ENCODE measurements at regions not wholly inside any gene's neighbourhood (a gene's known extent, or its start where the extent isn't known, plus 50 kb on each side); places are given as distances from the start of the nearest gene placed in this dataset.
"Not testable (repeated sequence)": the region's sequence is repeated elsewhere in the genome, so short reads cannot be mapped to it uniquely, and the experiment has no call there.

GRCh38 chr10:46645110-46645509 lies 66.2 kb downstream of the SYT15 start:
- H3K4me3 ChIP-seq (ENCODE audit: low read depth in 1 of 2, low read length in 2 of 2); H3K9me3 ChIP-seq (ENCODE audit: control insufficient read depth in 2 of 2, insufficient read depth in 1 of 2, low read depth in 1 of 2, low read length in 1 of 2); H3K36me3 ChIP-seq (ENCODE audit: control insufficient read depth in 2 of 2, insufficient read depth in 2 of 2, low read length in 1 of 2); H3K4me1 ChIP-seq (ENCODE audit: control insufficient read depth in 2 of 2, insufficient read depth in 2 of 2, low read length in 1 of 2); H3K27me3 ChIP-seq (ENCODE audit: control insufficient read depth in 1 of 2, insufficient read depth in 2 of 2, low read length in 2 of 2); H3K27ac ChIP-seq (ENCODE audit: low read depth in 2 of 2, low read length in 1 of 2): not testable (repeated sequence)
- WGBS, 2 donors = 53 to 58% methylated on average over 1 of the region's 1 CpG

GRCh38 chr10:46646132-46646531 lies 67.2 kb downstream of the SYT15 start:
- H3K4me3 ChIP-seq (ENCODE audit: low read depth in 1 of 2, low read length in 2 of 2); H3K27ac ChIP-seq (ENCODE audit: low read depth in 2 of 2, low read length in 1 of 2); H3K36me3 ChIP-seq (ENCODE audit: control insufficient read depth in 2 of 2, insufficient read depth in 2 of 2, low read length in 1 of 2); H3K9me3 ChIP-seq (ENCODE audit: control insufficient read depth in 2 of 2, insufficient read depth in 1 of 2, low read depth in 1 of 2, low read length in 1 of 2); H3K4me1 ChIP-seq (ENCODE audit: control insufficient read depth in 2 of 2, insufficient read depth in 2 of 2, low read length in 1 of 2); H3K27me3 ChIP-seq (ENCODE audit: control insufficient read depth in 1 of 2, insufficient read depth in 2 of 2, low read length in 2 of 2): not testable (repeated sequence)
- WGBS, 2 donors = 70 to 72% methylated on average over 2 to 3 of the region's 3 CpGs

- H3K36me3 ChIP-seq (ENCODE audit: control insufficient read depth in 2 of 2, insufficient read depth in 2 of 2, low read length in 1 of 2); H3K9me3 ChIP-seq (ENCODE audit: control insufficient read depth in 2 of 2, insufficient read depth in 1 of 2, low read depth in 1 of 2, low read length in 1 of 2); H3K27me3 ChIP-seq (ENCODE audit: control insufficient read depth in 1 of 2, insufficient read depth in 2 of 2, low read length in 2 of 2); H3K4me3 ChIP-seq (ENCODE audit: low read depth in 1 of 2, low read length in 2 of 2); H3K4me1 ChIP-seq (ENCODE audit: control insufficient read depth in 2 of 2, insufficient read depth in 2 of 2, low read length in 1 of 2); H3K27ac ChIP-seq (ENCODE audit: low read depth in 2 of 2, low read length in 1 of 2): not testable (repeated sequence)
- 42 to 57% methylated on average over 1 of the region's 5 CpGs for WGBS, 2 donors
Measured at GRCh38 chr10:46650967-46651366, 72.0 kb downstream of the SYT15 start.

GRCh38 chr10:46657437-46657836 lies 78.5 kb downstream of the SYT15 start:
- H3K27ac ChIP-seq (ENCODE audit: low read depth in 2 of 2, low read length in 1 of 2); H3K27me3 ChIP-seq (ENCODE audit: control insufficient read depth in 1 of 2, insufficient read depth in 2 of 2, low read length in 2 of 2); H3K9me3 ChIP-seq (ENCODE audit: control insufficient read depth in 2 of 2, insufficient read depth in 1 of 2, low read depth in 1 of 2, low read length in 1 of 2); H3K36me3 ChIP-seq (ENCODE audit: control insufficient read depth in 2 of 2, insufficient read depth in 2 of 2, low read length in 1 of 2); H3K4me3 ChIP-seq (ENCODE audit: low read depth in 1 of 2, low read length in 2 of 2); H3K4me1 ChIP-seq (ENCODE audit: control insufficient read depth in 2 of 2, insufficient read depth in 2 of 2, low read length in 1 of 2): not testable (repeated sequence)
- WGBS, 2 donors = no CpG with 5 or more reads among the region's 3 CpGs

- H3K4me3 ChIP-seq (ENCODE audit: low read depth in 1 of 2, low read length in 2 of 2); H3K9me3 ChIP-seq (ENCODE audit: control insufficient read depth in 2 of 2, insufficient read depth in 1 of 2, low read depth in 1 of 2, low read length in 1 of 2); H3K4me1 ChIP-seq (ENCODE audit: control insufficient read depth in 2 of 2, insufficient read depth in 2 of 2, low read length in 1 of 2); H3K27ac ChIP-seq (ENCODE audit: low read depth in 2 of 2, low read length in 1 of 2); H3K27me3 ChIP-seq (ENCODE audit: control insufficient read depth in 1 of 2, insufficient read depth in 2 of 2, low read length in 2 of 2); H3K36me3 ChIP-seq (ENCODE audit: control insufficient read depth in 2 of 2, insufficient read depth in 2 of 2, low read length in 1 of 2): not testable (repeated sequence)
- WGBS, 2 donors = 38 to 39% methylated on average over 1 of the region's 8 CpGs
Measured at GRCh38 chr10:46660027-46660834, 81.3 kb downstream of the SYT15 start.

GRCh38 chr10:46660835-46661164 lies 81.9 kb downstream of the SYT15 start:
- not testable (repeated sequence) for H3K27me3 ChIP-seq (ENCODE audit: control insufficient read depth in 1 of 2, insufficient read depth in 2 of 2, low read length in 2 of 2); H3K4me3 ChIP-seq (ENCODE audit: low read depth in 1 of 2, low read length in 2 of 2); H3K27ac ChIP-seq (ENCODE audit: low read depth in 2 of 2, low read length in 1 of 2); H3K36me3 ChIP-seq (ENCODE audit: control insufficient read depth in 2 of 2, insufficient read depth in 2 of 2, low read length in 1 of 2); H3K9me3 ChIP-seq (ENCODE audit: control insufficient read depth in 2 of 2, insufficient read depth in 1 of 2, low read depth in 1 of 2, low read length in 1 of 2); H3K4me1 ChIP-seq (ENCODE audit: control insufficient read depth in 2 of 2, insufficient read depth in 2 of 2, low read length in 1 of 2)

GRCh38 chr10:46665536-46665935 lies 86.6 kb downstream of the SYT15 start:
- not testable (repeated sequence) for H3K4me1 ChIP-seq (ENCODE audit: control insufficient read depth in 2 of 2, insufficient read depth in 2 of 2, low read length in 1 of 2); H3K9me3 ChIP-seq (ENCODE audit: control insufficient read depth in 2 of 2, insufficient read depth in 1 of 2, low read depth in 1 of 2, low read length in 1 of 2); H3K27ac ChIP-seq (ENCODE audit: low read depth in 2 of 2, low read length in 1 of 2); H3K36me3 ChIP-seq (ENCODE audit: control insufficient read depth in 2 of 2, insufficient read depth in 2 of 2, low read length in 1 of 2); H3K4me3 ChIP-seq (ENCODE audit: low read depth in 1 of 2, low read length in 2 of 2); H3K27me3 ChIP-seq (ENCODE audit: control insufficient read depth in 1 of 2, insufficient read depth in 2 of 2, low read length in 2 of 2)
- WGBS, 2 donors = 44 to 79% methylated on average over 1 of the region's 1 CpG

- WGBS, 2 donors = 74 to 79% methylated on average over 5 to 6 of the region's 6 CpGs
- not testable (repeated sequence) for H3K27me3 ChIP-seq (ENCODE audit: control insufficient read depth in 1 of 2, insufficient read depth in 2 of 2, low read length in 2 of 2)
Measured at GRCh38 chr10:46668357-46668997, 89.5 kb downstream of the SYT15 start.

GRCh38 chr10:46677836-46678435 lies 99.0 kb downstream of the SYT15 start:
- H3K27ac ChIP-seq (ENCODE audit: low read depth in 2 of 2, low read length in 1 of 2); H3K36me3 ChIP-seq (ENCODE audit: control insufficient read depth in 2 of 2, insufficient read depth in 2 of 2, low read length in 1 of 2); H3K27me3 ChIP-seq (ENCODE audit: control insufficient read depth in 1 of 2, insufficient read depth in 2 of 2, low read length in 2 of 2); H3K4me1 ChIP-seq (ENCODE audit: control insufficient read depth in 2 of 2, insufficient read depth in 2 of 2, low read length in 1 of 2); H3K4me3 ChIP-seq (ENCODE audit: low read depth in 1 of 2, low read length in 2 of 2); H3K9me3 ChIP-seq (ENCODE audit: control insufficient read depth in 2 of 2, insufficient read depth in 1 of 2, low read depth in 1 of 2, low read length in 1 of 2): not testable (repeated sequence)
- 66 to 92% methylated on average over 2 of the region's 8 CpGs for WGBS, 2 donors

More at GRCh38 chr10:46668357-46668997, 89.5 kb downstream of the SYT15 start:
- not testable (repeated sequence) for H3K9me3 ChIP-seq (ENCODE audit: control insufficient read depth in 2 of 2, insufficient read depth in 1 of 2, low read depth in 1 of 2, low read length in 1 of 2); H3K36me3 ChIP-seq (ENCODE audit: control insufficient read depth in 2 of 2, insufficient read depth in 2 of 2, low read length in 1 of 2); H3K4me1 ChIP-seq (ENCODE audit: control insufficient read depth in 2 of 2, insufficient read depth in 2 of 2, low read length in 1 of 2); H3K4me3 ChIP-seq (ENCODE audit: low read depth in 1 of 2, low read length in 2 of 2); H3K27ac ChIP-seq (ENCODE audit: low read depth in 2 of 2, low read length in 1 of 2)

- no CpG with 5 or more reads among the region's 2 CpGs for WGBS, 2 donors
- H3K4me3 ChIP-seq (ENCODE audit: low read depth in 1 of 2, low read length in 2 of 2); H3K27ac ChIP-seq (ENCODE audit: low read depth in 2 of 2, low read length in 1 of 2); H3K4me1 ChIP-seq (ENCODE audit: control insufficient read depth in 2 of 2, insufficient read depth in 2 of 2, low read length in 1 of 2); H3K9me3 ChIP-seq (ENCODE audit: control insufficient read depth in 2 of 2, insufficient read depth in 1 of 2, low read depth in 1 of 2, low read length in 1 of 2); H3K27me3 ChIP-seq (ENCODE audit: control insufficient read depth in 1 of 2, insufficient read depth in 2 of 2, low read length in 2 of 2); H3K36me3 ChIP-seq (ENCODE audit: control insufficient read depth in 2 of 2, insufficient read depth in 2 of 2, low read length in 1 of 2): not testable (repeated sequence)
Measured at GRCh38 chr10:46691397-46691796, 112.5 kb downstream of the SYT15 start.
